ENCODE measurements at regions not wholly inside any gene's neighbourhood (a gene's known extent, or its start where the extent isn't known, plus 50 kb on each side); places are given as distances from the start of the nearest gene placed in this dataset.

DNA sequence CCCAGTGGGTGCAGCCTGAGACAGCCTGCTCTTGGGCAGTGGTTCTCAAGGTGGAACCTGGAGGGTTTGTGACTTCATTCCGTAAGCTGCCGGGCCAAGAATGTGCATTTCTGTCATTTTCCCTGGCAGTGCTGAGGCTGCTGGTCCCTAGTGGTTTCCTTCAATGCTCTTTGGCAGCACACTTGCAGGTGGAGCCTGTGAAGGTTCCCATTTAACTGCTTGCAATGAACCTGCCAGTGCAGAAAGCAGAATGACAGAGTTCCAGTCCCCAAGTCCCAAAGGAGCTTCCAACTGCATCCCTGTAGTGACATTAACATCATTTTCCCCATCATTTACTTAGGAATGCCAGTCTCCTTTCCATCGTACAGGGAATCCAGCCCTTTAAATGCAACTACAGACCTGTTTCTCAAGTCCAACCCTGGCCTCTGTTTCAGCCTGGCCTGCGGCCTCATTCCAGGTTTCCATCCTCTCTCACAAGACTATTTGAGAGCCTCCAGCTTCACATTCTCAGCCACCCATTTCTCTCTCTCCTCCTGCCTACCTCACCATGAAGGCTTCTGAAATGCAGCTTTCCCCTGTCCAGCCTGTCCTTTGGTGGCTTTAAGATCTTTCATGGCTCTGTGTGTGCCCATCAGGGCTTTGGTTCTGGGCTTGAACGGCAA is 149.7 kb upstream of the GGTLC1 start:
- DNase-seq (ENCODE audit: low spot score) = no peak
- no peak for TF ChIP-seq CTCF (IDR thresholded peaks at IDR 0.05; ENCODE audit: borderline replicate concordance, control extremely low read depth, extremely low read depth, insufficient read depth, missing control alignments)
- in situ Hi-C loops (cut with MboI; ENCODE audit: low sequenced_read_pairs, unreplicated experiment) = no loop called here

GRCh38 chr20:24136659-24137246 is 148.2 kb upstream of the GGTLC1 start:
- TF ChIP-seq CTCF (IDR thresholded peaks at IDR 0.05; ENCODE audit: borderline replicate concordance, control extremely low read depth, extremely low read depth, insufficient read depth, missing control alignments) = no peak
- in situ Hi-C loops (cut with MboI; ENCODE audit: low sequenced_read_pairs, unreplicated experiment) = no loop called here
- DNase-seq (ENCODE audit: low spot score) = no peak

GRCh38 chr20:24135781-24136180 is 147.2 kb upstream of the GGTLC1 start:
- in situ Hi-C loops (cut with MboI; ENCODE audit: low sequenced_read_pairs, unreplicated experiment) = no loop called here
- no peak for TF ChIP-seq CTCF (IDR thresholded peaks at IDR 0.05; ENCODE audit: borderline replicate concordance, control extremely low read depth, extremely low read depth, insufficient read depth, missing control alignments)
- DNase-seq (ENCODE audit: low spot score) = no peak

- in situ Hi-C loops (cut with MboI; ENCODE audit: low sequenced_read_pairs, unreplicated experiment) = no loop called here
- no peak for DNase-seq (ENCODE audit: low spot score)
- no peak for TF ChIP-seq CTCF (IDR thresholded peaks at IDR 0.05; ENCODE audit: borderline replicate concordance, control extremely low read depth, extremely low read depth, insufficient read depth, missing control alignments)
These were observed 146.4 kb upstream of the GGTLC1 start for GRCh38 chr20:24134930-24135329.

DNA sequence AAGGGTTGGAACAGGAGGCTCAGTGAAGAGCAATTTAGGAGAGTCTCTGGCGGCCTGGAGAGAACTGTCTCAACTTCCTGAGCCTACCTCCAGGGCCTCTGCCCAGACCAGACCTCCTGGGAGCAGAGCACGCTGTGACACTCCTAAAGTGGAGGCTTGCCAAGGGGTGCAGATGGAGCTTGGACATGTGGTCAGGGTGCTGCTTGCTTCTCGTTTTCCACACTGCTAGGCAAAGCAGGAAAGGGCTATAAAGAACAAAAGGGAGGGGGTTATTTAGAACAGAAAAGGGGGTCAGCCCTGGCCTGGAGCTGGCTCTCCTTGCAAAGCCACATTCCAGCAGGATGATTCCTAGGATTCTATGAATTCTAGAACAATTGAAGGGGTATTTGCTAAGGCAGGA is 145.7 kb upstream of the GGTLC1 start:
- no peak for TF ChIP-seq CTCF (IDR thresholded peaks at IDR 0.05; ENCODE audit: borderline replicate concordance, control extremely low read depth, extremely low read depth, insufficient read depth, missing control alignments)
- in situ Hi-C loops (cut with MboI; ENCODE audit: low sequenced_read_pairs, unreplicated experiment) = no loop called here
- no peak for DNase-seq (ENCODE audit: low spot score)

DNA sequence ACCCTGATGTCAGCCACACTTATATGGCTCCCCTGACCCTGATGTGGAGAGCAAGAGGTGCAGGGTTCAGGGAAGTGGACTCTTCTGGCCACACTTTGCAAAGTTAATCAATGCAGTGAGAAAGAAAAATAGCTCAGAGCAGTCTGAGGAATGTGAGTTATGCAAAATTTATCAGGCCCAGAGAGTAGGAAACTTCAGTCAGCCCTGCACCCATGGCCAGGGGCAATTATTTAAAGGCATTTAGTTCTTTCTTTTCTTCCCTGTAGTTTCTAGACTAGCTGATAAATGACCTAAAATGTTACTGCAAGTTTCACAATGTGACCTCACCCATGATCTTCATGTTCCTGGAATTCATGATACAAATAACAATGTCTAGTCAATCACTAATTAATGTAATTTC is 143.7 kb upstream of the GGTLC1 start:
- in situ Hi-C loops (cut with MboI; ENCODE audit: low sequenced_read_pairs, unreplicated experiment) = no loop called here
- no peak for DNase-seq (ENCODE audit: low spot score)
- TF ChIP-seq CTCF (IDR thresholded peaks at IDR 0.05; ENCODE audit: borderline replicate concordance, control extremely low read depth, extremely low read depth, insufficient read depth, missing control alignments) = no peak

Data from GM13976 (cell line).